ENCODE measurements at regions not wholly inside any gene's neighbourhood (a gene's known extent, or its start where the extent isn't known, plus 50 kb on each side); places are given as distances from the start of the nearest gene placed in this dataset.

DNA sequence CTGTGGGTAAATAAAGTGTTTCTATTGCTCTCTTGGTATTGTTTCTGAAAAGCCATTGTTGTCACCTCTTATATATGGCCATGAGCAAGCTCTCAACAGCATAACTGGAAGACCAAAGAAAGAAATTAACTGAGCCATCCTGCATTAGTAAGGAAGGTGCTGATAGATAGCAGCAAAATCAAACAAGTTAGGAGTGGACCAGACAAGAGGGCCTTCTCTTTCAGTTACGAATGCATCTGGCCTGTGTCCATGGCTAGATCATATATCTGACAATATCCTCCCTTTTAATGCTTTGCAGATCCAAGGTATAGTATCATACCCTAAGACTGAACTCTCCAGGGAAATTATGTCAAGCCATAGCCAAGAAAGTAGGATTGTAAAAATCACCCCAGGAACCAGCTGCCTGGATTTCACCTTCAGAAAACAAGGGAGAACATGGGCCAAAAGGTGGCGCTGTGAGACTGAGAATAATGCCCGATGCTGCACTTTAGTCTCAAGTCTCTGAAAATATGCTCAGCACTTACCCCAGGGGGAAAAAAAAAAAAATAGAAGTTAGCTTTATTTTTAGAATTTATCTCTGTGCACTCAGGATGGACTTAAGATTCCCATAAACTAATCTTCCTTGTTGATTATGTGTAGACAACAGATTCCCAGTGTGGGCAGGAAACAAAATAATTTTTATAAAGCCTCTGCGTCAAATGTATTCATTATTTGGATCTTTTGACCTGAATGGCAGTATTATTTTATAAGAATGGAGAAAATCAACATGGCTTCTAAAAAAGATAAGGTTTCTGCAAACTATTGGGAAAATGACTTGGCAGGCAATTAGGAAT lies 415.1 kb downstream of the ETS1 start:
- TF ChIP-seq CTCF (IDR thresholded peaks at IDR 0.05) = peak; percentile 81
- TF ChIP-seq POLR2A (IDR thresholded peaks at IDR 0.05; ENCODE audit: low read length) = no peak
